Karpas-422 (cell line): ENCODE measurements at regions not wholly inside any gene's neighbourhood (a gene's known extent, or its start where the extent isn't known, plus 50 kb on each side); places are given as distances from the start of the nearest gene placed in this dataset.
"Not testable (repeated sequence)": the region's sequence is repeated elsewhere in the genome, so short reads cannot be mapped to it uniquely, and the experiment has no call there.

Experiments
- DNase-seq: peaks from one replicate; pipeline ENCODE4 v3.0.0-alpha.2; 2015
- H2AFZ ChIP-seq: fragments of 200-600 bp; sonication (generic); 2 replicates; pipeline ENCODE4 v1.6.1; 2014; ENCODE audit warnings: antibody characterized with exemption, low read length, mixed read lengths
- H3K27ac ChIP-seq: fragments of 200-600 bp; sonication (generic); 2 replicates; pipeline ENCODE4 v1.5.1; 2014; ENCODE audit warnings: mild to moderate bottlenecking, low read length, moderate library complexity
- H3K27me3 ChIP-seq: fragments of 200-600 bp; sonication (generic); 2 replicates; pipeline ENCODE4 v1.6.1; 2014; ENCODE audit warnings: low read length, mixed read lengths
- H3K36me3 ChIP-seq: fragments of 200-600 bp; sonication (generic); 2 replicates; pipeline ENCODE4 v1.6.1; 2014; ENCODE audit warnings: low read length, mixed read lengths; ENCODE audit not compliant: insufficient read depth
- H3K4me1 ChIP-seq: fragments of 200-600 bp; sonication (generic); 2 replicates; pipeline ENCODE4 v1.6.1; 2014; ENCODE audit warnings: mild to moderate bottlenecking, low read length, mixed read lengths
- H3K4me2 ChIP-seq: fragments of 200-600 bp; sonication (generic); 2 replicates; pipeline ENCODE4 v1.6.1; 2014; ENCODE audit warnings: low read length, low read depth, mild to moderate bottlenecking; ENCODE audit not compliant: poor library complexity, severe bottlenecking
- H3K4me3 ChIP-seq: fragments of 200-600 bp; sonication (generic); 2 replicates; pipeline ENCODE4 v1.5.1; 2014; ENCODE audit warnings: mild to moderate bottlenecking, antibody characterized with exemption, low read length, mixed read lengths
- H3K79me2 ChIP-seq: fragments of 200-600 bp; sonication (generic); 2 replicates; pipeline ENCODE4 v1.6.1; 2014; ENCODE audit warnings: mild to moderate bottlenecking, low read length, mixed read lengths
- H3K9ac ChIP-seq: fragments of 200-600 bp; sonication (generic); 2 replicates; pipeline ENCODE4 v1.6.0; 2014; ENCODE audit warnings: low read length
- H3K9me2 ChIP-seq: fragments of 200-600 bp; sonication (generic), shearing (Covaris generic); replicated peaks from 2 replicates; pipeline ENCODE4 v1.6.0; 2014; ENCODE audit warnings: mild to moderate bottlenecking, low read length, moderate library complexity; ENCODE audit not compliant: insufficient read depth
- H3K9me3 ChIP-seq: fragments of 300-700, 200-600 bp; sonication (generic); 2 replicates; pipeline ENCODE4 v1.6.1; 2014; ENCODE audit warnings: low read length, mixed read lengths
- H4K20me1 ChIP-seq: fragments of 200-600 bp; sonication (generic); 2 replicates; pipeline ENCODE4 v1.6.1; 2014; ENCODE audit warnings: mild to moderate bottlenecking, antibody characterized with exemption, low read length, low read depth; ENCODE audit not compliant: insufficient read depth

DNA sequence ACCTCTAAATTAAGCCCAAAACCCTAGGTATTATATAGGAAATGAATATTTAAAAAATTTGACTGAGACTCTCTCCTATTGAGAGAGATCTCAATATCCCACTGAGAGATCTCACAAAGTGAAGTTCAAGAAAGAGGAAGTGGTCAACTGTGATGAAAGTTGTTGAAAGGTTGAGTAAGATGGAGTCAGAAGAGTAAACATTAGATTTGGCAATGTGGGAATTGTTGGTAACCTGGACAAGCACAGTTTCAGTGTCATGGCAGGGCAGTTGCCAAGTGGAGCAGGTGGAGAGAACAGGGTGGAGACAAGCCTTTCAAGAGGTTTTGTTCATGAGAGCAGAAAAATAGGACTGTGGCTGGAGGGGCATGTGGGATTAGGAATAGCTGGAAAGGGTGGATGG is 747.9 kb downstream of the EPHA7 start:
- not testable (repeated sequence) for H3K4me1 ChIP-seq, H3K4me3 ChIP-seq, H3K36me3 ChIP-seq, H3K9me2 ChIP-seq, DNase-seq, H3K4me2 ChIP-seq, H3K27ac ChIP-seq, H3K9ac ChIP-seq, H3K27me3 ChIP-seq, H3K79me2 ChIP-seq, H4K20me1 ChIP-seq, H2AFZ ChIP-seq
- peaks cover 22% of the 10 kb centered on the region for H3K9me3 ChIP-seq

DNA sequence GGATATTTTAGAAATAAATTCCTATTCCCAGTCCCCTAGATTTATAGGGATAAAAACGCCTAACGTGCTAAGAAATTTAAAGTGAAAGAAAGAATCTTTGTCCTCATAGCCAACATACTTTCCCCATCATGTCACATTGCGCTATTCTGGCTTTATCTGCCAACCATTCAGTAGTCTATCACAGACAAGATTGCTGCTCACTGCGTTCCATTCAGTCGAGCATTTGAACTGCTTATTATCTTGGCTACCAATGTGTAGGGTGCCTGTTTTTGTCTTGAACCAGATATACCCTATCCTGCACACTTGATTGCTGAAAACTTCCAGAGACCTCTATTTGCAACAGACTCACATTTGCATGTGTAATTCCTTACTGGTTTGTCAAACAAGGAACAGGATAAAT is 751.5 kb downstream of the EPHA7 start:
- Histone ChIP-seq H3K9ac (no peak overlapping the region), H3K27ac (no peak overlapping the region), H3K27me3 (no peaks in the 10 kb centered on the region), H3K4me3 (no peak overlapping the region), H3K9me2 (no peaks in the 10 kb centered on the region), H2AFZ (no peak overlapping the region), H3K9me3 (peaks cover 18% of the 10 kb centered on the region), H4K20me1 (no peaks in the 10 kb centered on the region), H3K79me2 (no peaks in the 10 kb centered on the region), H3K36me3 (no peaks in the 10 kb centered on the region), H3K4me1 (no peaks in the 10 kb centered on the region), H3K4me2 (no peak overlapping the region)
- no peak for DNase-seq

DNA sequence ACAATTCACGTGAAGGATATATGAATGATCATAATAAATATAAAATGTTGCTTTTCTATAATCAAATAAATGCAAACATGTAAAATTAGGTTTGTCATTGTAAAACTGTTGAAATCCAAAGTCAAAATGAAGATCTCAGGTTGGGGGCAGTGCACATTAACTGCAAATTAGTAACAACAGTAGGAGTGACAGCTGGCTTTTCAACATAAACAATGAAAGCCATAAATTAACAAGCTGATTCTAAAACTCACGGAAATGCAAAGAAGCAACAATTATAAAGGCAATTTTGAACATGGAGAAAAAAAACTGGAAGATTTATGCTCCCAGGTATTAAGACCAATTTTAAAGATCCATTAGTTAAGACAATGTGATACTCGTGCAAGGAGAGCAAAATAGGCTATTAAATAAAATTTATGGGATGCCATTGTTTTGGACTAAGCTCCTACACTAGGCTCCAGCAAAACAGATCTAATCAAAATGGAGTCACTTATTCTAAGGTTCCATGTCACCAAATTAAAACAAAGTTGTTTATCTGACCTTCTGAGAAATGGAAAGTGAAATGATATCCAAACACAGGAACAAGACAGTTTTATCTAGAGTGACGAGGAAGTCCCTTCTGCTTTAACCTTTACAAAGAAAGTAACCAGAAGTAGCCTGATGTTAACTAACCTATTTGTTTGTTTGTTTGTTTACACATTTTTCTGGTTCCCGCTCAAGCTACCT is 770.8 kb downstream of the EPHA7 start:
- H3K9ac ChIP-seq = no peak overlapping the region
- no peak overlapping the region for H2AFZ ChIP-seq
- H3K9me2 ChIP-seq = no peaks in the 10 kb centered on the region
- H3K4me2 ChIP-seq = no peak overlapping the region
- H4K20me1 ChIP-seq = no peaks in the 10 kb centered on the region
- H3K9me3 ChIP-seq = peaks cover 4% of the 10 kb centered on the region; the same call in 1 of the 2 replicates
- no peak for DNase-seq
- no peak overlapping the region for H3K4me3 ChIP-seq
- H3K79me2 ChIP-seq = no peaks in the 10 kb centered on the region
- H3K27ac ChIP-seq = no peak overlapping the region
- H3K36me3 ChIP-seq = no peaks in the 10 kb centered on the region
- no peaks in the 10 kb centered on the region for H3K27me3 ChIP-seq
- H3K4me1 ChIP-seq = no peaks in the 10 kb centered on the region

DNA sequence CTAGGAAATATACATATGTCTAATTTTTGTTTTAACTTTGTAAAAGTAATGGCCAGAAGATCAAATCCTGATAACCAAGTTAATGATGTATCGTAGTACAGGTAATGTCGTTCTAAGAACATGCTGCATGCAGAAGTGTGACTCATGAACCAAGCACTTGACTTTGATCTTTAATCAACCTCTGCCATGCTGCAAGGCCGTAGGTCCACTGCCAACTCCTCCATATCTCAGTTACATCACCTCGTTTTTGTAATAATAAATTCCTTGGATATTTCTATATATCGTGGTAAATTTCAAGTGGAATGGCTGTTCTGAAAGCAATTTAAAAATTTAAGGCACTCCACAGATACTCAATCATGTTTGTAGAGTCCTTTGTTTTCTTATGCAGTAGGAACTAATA is 771.7 kb downstream of the EPHA7 start:
- H3K4me1 ChIP-seq = no peaks in the 10 kb centered on the region
- H3K9me3 ChIP-seq = peaks cover 4% of the 10 kb centered on the region; the same call in 1 of the 2 replicates
- H3K27me3 ChIP-seq = no peaks in the 10 kb centered on the region
- H3K27ac ChIP-seq = no peak overlapping the region
- no peaks in the 10 kb centered on the region for H3K79me2 ChIP-seq
- H3K4me2 ChIP-seq = no peak overlapping the region
- H2AFZ ChIP-seq = no peak overlapping the region
- no peaks in the 10 kb centered on the region for H4K20me1 ChIP-seq
- H3K9ac ChIP-seq = no peak overlapping the region
- no peak overlapping the region for H3K4me3 ChIP-seq
- H3K36me3 ChIP-seq = no peaks in the 10 kb centered on the region
- DNase-seq = no peak
- no peaks in the 10 kb centered on the region for H3K9me2 ChIP-seq

DNA sequence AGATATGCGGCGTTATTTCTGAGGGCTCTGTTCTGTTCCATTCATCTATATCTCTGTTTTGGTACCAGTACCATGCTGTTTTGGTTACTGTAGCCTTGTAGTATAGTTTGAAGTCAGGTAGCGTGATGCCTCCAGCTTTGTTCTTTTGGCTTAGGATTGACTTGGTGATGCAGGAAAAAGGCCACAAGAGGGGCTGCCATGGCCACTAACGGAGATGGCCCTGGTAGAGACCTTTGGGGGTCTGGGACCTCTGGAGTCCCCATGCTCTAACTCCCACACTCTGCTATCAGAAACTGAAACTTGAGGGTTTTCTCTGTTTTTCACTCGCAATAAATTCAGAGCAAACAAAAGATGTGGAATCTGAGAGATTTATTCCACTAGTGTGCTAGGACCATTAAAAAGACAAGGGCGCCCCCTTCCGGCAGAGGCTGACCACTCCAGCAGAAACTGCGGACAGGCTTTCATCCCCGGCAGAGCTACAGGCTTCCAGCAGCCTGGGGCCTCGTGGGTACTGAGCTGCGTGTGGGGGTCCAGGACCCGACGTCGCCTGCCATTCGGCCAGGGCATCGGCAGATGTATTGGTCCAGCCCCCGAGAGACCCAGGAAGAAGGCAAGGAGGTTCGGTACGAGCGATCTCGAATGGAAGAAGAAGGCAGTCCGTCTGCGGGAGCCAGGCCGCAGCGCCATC is 775.1 kb downstream of the EPHA7 start:
- DNase-seq = peak; percentile 73
- not testable (repeated sequence) for H3K4me3 ChIP-seq, H3K4me1 ChIP-seq, H4K20me1 ChIP-seq, H3K9me3 ChIP-seq, H3K9me2 ChIP-seq, H3K27ac ChIP-seq, H2AFZ ChIP-seq, H3K4me2 ChIP-seq, H3K79me2 ChIP-seq, H3K36me3 ChIP-seq, H3K27me3 ChIP-seq, H3K9ac ChIP-seq

DNA sequence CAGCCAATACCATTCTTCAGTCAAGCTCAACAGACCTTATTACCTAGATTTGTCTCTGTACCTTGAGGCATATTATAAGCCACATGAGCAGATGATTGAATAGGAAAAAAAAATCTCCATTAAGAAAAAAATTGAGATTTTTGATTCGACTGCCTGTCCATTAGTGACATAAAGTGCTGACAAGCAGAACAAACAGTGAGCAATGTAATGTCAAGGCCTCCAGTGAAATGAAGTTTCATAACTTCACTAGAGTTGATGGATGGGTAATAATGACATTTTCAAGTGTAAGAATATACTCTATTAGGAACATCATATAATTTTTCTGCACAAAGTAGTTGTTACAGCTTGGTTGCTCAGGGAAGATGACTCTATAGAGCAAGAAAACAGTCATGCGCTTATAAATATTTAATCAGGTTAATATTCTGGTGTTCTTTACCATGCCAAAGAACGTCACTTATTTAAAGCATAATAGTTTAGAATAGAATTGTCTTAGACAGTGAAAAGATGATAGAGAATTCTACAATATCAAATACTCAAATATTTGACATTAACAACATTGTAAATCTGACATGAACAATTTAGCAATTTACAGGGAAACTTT is 783.7 kb downstream of the EPHA7 start:
- H2AFZ ChIP-seq = no peak overlapping the region

DNA sequence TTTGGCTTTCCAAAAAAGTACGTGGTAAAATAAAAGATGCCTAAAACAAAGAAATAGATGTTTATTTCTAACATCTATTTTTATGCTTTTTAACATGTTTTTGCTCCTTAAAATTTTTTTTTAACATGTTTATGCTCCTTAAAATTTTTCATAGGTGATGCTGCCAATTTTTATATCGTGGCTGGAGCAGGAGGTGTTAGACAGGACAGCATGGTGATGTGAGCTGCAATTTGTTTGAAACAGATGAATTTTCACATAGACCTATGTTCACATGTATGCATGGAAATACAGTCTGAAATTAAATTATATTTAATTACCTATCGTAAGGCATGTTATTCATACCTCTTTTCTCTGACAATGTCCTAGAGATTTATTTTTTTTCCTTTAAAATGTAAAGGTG is 784.8 kb downstream of the EPHA7 start:
- H3K36me3 ChIP-seq = no peaks in the 10 kb centered on the region
- H3K27ac ChIP-seq = no peak overlapping the region
- no peaks in the 10 kb centered on the region for H3K4me1 ChIP-seq
- H3K9me3 ChIP-seq = peaks cover 13% of the 10 kb centered on the region
- no peak overlapping the region for H3K4me3 ChIP-seq
- H2AFZ ChIP-seq = no peak overlapping the region
- no peak overlapping the region for H3K4me2 ChIP-seq
- DNase-seq = no peak
- no peak overlapping the region for H3K9ac ChIP-seq
- H3K79me2 ChIP-seq = no peaks in the 10 kb centered on the region
- H4K20me1 ChIP-seq = no peaks in the 10 kb centered on the region
- H3K9me2 ChIP-seq = no peaks in the 10 kb centered on the region
- no peaks in the 10 kb centered on the region for H3K27me3 ChIP-seq

More for the DNA sequence above, 783.7 kb downstream of the EPHA7 start:
- Histone ChIP-seq H3K9me2 (no peaks in the 10 kb centered on the region), H3K36me3 (no peaks in the 10 kb centered on the region), H3K4me3 (no peak overlapping the region), H3K27ac (no peak overlapping the region), H3K79me2 (no peaks in the 10 kb centered on the region), H3K4me1 (no peaks in the 10 kb centered on the region), H3K9me3 (peaks cover 13% of the 10 kb centered on the region), H3K27me3 (no peaks in the 10 kb centered on the region), H3K4me2 (no peak overlapping the region), H3K9ac (no peak overlapping the region), H4K20me1 (no peaks in the 10 kb centered on the region)
- DNase-seq = no peak

DNA sequence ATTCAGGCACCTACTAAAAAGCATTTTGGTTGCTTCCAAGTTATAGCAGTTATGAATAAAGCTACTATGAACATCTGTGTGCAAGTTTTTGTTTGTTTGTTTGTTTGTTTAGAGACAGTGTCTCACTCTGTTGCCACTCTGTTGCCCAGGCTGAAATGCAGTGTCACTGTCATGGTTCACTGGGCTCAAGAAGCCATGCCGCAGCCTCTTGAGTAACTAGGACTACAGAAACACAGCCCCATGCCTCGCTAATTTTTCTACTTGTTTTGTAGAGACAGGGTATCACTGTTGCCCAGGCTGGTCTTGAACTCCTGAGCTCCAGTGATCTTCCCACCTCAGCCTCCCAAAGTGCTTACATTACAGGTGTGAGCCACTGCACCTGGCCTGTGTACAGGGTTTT is 795.9 kb downstream of the EPHA7 start:
- no peaks in the 10 kb centered on the region for H3K79me2 ChIP-seq
- no peaks in the 10 kb centered on the region for H4K20me1 ChIP-seq
- no peaks in the 10 kb centered on the region for H3K9me2 ChIP-seq
- H3K27me3 ChIP-seq = no peaks in the 10 kb centered on the region
- no peak overlapping the region for H3K4me2 ChIP-seq
- no peak overlapping the region for H2AFZ ChIP-seq
- DNase-seq = no peak
- H3K4me1 ChIP-seq = no peaks in the 10 kb centered on the region
- H3K9ac ChIP-seq = no peak overlapping the region
- peaks cover 8% of the 10 kb centered on the region for H3K9me3 ChIP-seq
- no peaks in the 10 kb centered on the region for H3K36me3 ChIP-seq
- H3K4me3 ChIP-seq = no peak overlapping the region
- no peak overlapping the region for H3K27ac ChIP-seq
